Transverse colon (tissue), 3 donors: ENCODE measurements at regions not wholly inside any gene's neighbourhood (a gene's known extent, or its start where the extent isn't known, plus 50 kb on each side); places are given as distances from the start of the nearest gene placed in this dataset.

Experiments used
- POLR2A ChIP-seq: fragments of 450-650 bp; IDR thresholded peaks from one replicate; pipeline ENCODE4 v1.6.1; 2016; ENCODE audit warnings: antibody characterized with exemption, mild to moderate bottlenecking, moderate library complexity
- TF ChIP-seq, protein P1 (sequence below), 5 experiments: fragments of 200-600 bp in 3 of 5; fragments of 450-650 bp in 2 of 5; sonication (generic) in 3 of 5; IDR thresholded peaks; 1 replicate in 2 of 5; 2 replicates in 3 of 5; pipeline ENCODE4 v1.5.1; 2016 to 2017; ENCODE audit warnings: antibody characterized with exemption in 5 of 5, inconsistent platforms in 3 of 5, mild to moderate bottlenecking in 2 of 5, moderate library complexity in 1 of 5

DNA sequence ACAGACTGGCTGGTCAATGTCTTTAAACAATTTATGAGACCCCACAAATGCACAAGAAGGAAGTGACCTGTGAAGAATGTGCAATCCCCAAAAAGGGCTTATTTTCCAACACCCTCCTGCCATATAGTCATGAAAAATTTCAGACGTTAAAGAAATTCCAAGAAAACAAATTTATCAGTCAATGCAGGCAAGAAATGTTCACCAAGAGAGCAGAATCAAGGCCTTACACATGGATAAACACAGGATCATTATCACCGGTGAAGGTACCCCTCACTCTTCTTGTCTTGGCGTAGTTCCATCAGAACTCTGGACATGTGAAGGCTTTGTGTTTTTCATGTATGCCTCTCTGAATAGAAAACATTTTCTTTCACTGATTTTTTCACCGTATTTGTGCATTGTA is 186.7 kb upstream of the GALNTL6 start:
- TF ChIP-seq POLR2A, result no peak
- TF ChIP-seq, protein P1, sequence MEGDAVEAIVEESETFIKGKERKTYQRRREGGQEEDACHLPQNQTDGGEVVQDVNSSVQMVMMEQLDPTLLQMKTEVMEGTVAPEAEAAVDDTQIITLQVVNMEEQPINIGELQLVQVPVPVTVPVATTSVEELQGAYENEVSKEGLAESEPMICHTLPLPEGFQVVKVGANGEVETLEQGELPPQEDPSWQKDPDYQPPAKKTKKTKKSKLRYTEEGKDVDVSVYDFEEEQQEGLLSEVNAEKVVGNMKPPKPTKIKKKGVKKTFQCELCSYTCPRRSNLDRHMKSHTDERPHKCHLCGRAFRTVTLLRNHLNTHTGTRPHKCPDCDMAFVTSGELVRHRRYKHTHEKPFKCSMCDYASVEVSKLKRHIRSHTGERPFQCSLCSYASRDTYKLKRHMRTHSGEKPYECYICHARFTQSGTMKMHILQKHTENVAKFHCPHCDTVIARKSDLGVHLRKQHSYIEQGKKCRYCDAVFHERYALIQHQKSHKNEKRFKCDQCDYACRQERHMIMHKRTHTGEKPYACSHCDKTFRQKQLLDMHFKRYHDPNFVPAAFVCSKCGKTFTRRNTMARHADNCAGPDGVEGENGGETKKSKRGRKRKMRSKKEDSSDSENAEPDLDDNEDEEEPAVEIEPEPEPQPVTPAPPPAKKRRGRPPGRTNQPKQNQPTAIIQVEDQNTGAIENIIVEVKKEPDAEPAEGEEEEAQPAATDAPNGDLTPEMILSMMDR (IDR thresholded peaks at IDR 0.05), result no peak
